HepG2 (cell line): ENCODE measurements at regions not wholly inside any gene's neighbourhood (a gene's known extent, or its start where the extent isn't known, plus 50 kb on each side); places are given as distances from the start of the nearest gene placed in this dataset.

Experiments
- CEBPG ChIP-seq: IDR thresholded peaks from 2 replicates; pipeline ENCODE4 v1.6.1; 2016
- FOXA3 ChIP-seq: IDR thresholded peaks from 2 replicates; pipeline ENCODE4 v1.6.1; 2016; ENCODE audit warnings: missing genetic modification reagents, missing compliant biosample characterization
- GLMP ChIP-seq: sonication (generic); formaldehyde crosslinking; IDR thresholded peaks from 2 replicates; pipeline ENCODE4 v1.9.0; 2021; ENCODE audit warnings: missing genetic modification reagents, mild to moderate bottlenecking, borderline replicate concordance
- HOXA9 ChIP-seq: sonication (generic); formaldehyde crosslinking; IDR thresholded peaks from 2 replicates; pipeline ENCODE4 v1.8.1; 2022; ENCODE audit warnings: missing genetic modification reagents, mild to moderate bottlenecking, moderate library complexity, borderline replicate concordance
- MYNN ChIP-seq: sonication (generic); formaldehyde crosslinking; IDR thresholded peaks from 2 replicates; pipeline ENCODE4 v1.4.0; 2020; ENCODE audit warnings: mild to moderate bottlenecking, low read depth, missing genetic modification reagents
- NCOA1 ChIP-seq: sonication (generic); formaldehyde crosslinking; IDR thresholded peaks from 2 replicates; pipeline ENCODE4 v1.9.0; 2021; ENCODE audit warnings: missing genetic modification reagents
- STAG1 ChIP-seq: sonication (generic); formaldehyde crosslinking; IDR thresholded peaks from 2 replicates; pipeline ENCODE4 v1.4.0; 2020; ENCODE audit warnings: missing genetic modification reagents
- TCF12 ChIP-seq, 2 experiments: fragments of 450-650 bp in 1 of 2; sonication (generic) in 1 of 2; formaldehyde crosslinking in 1 of 2; IDR thresholded peaks; 2 replicates each; pipeline versions ENCODE4 v1.6.1 to v1.8.0; 2017 to 2022; ENCODE audit warnings: antibody characterized with exemption in 1 of 2, mild to moderate bottlenecking in 1 of 2, missing genetic modification reagents in 1 of 2, moderate library complexity in 1 of 2
- TERF1 ChIP-seq: sonication (generic); formaldehyde crosslinking; IDR thresholded peaks from 2 replicates; pipeline ENCODE4 v1.8.0; 2022; ENCODE audit warnings: mild to moderate bottlenecking, missing genetic modification reagents, moderate library complexity
- TP53 ChIP-seq: sonication (generic); formaldehyde crosslinking; conservative IDR thresholded peaks from 2 replicates; pipeline ENCODE4 v1.4.0; 2020; ENCODE audit warnings: missing genetic modification reagents
- ZMYM4 ChIP-seq: sonication (generic); formaldehyde crosslinking; IDR thresholded peaks from 2 replicates; pipeline ENCODE4 v1.8.1; 2023; ENCODE audit warnings: mild to moderate bottlenecking, missing genetic modification reagents
- ZNF138 ChIP-seq: sonication (generic); formaldehyde crosslinking; IDR thresholded peaks from 2 replicates; pipeline ENCODE4 v1.5.0; 2020; ENCODE audit warnings: mild to moderate bottlenecking, low read depth, missing genetic modification reagents
- ZNF160 ChIP-seq: sonication (generic); formaldehyde crosslinking; IDR thresholded peaks from 2 replicates; pipeline ENCODE4 v1.8.0; 2022; ENCODE audit warnings: mild to moderate bottlenecking, inconsistent platforms, missing genetic modification reagents
- ZNF232 ChIP-seq: sonication (generic); formaldehyde crosslinking; IDR thresholded peaks from 2 replicates; pipeline ENCODE4 v1.4.0; 2020; ENCODE audit warnings: missing genetic modification reagents, borderline replicate concordance
- ZNF260 ChIP-seq: sonication (generic); formaldehyde crosslinking; IDR thresholded peaks from 2 replicates; pipeline ENCODE4 v1.4.0; 2020; ENCODE audit warnings: missing genetic modification reagents, low read depth, mild to moderate bottlenecking, borderline replicate concordance

- no peak for TF ChIP-seq GLMP (CRISPR knock-in tag)
- no peak for TF ChIP-seq ZNF232
- no peak for TF ChIP-seq TP53 (CRISPR knock-in tag)
- TF ChIP-seq ZNF138, result no peak
- TF ChIP-seq ZNF260 (CRISPR knock-in tag), result no peak
- TF ChIP-seq MYNN (CRISPR knock-in tag), result no peak
- TF ChIP-seq CEBPG (CRISPR knock-in tag), result no peak
- peak; percentile 38; the same call in 1 of the 2 replicates for TF ChIP-seq FOXA3 (CRISPR knock-in tag)
- peak; percentile 54; the same call in 1 of the 2 replicates for TF ChIP-seq ZMYM4 (CRISPR knock-in tag)
- no peak for TF ChIP-seq HOXA9 (CRISPR knock-in tag)
- TF ChIP-seq ZNF160, result no peak
- TF ChIP-seq TCF12 (IDR thresholded peaks at IDR 0.05), result no peak
- no peak for TF ChIP-seq TCF12 (CRISPR knock-in tag; IDR thresholded peaks at IDR 0.05)
- no peak for TF ChIP-seq TERF1 (CRISPR knock-in tag)
- TF ChIP-seq STAG1, result no peak
- no peak for TF ChIP-seq NCOA1
- TF ChIP-seq, all 625 proteins: peak for 9
Measured at GRCh38 chr5:57655228-57655627, 172.6 kb upstream of the ACTBL2 start (continued).
